ENCODE measurements at regions not wholly inside any gene's neighbourhood (a gene's known extent, or its start where the extent isn't known, plus 50 kb on each side); places are given as distances from the start of the nearest gene placed in this dataset.

DNA sequence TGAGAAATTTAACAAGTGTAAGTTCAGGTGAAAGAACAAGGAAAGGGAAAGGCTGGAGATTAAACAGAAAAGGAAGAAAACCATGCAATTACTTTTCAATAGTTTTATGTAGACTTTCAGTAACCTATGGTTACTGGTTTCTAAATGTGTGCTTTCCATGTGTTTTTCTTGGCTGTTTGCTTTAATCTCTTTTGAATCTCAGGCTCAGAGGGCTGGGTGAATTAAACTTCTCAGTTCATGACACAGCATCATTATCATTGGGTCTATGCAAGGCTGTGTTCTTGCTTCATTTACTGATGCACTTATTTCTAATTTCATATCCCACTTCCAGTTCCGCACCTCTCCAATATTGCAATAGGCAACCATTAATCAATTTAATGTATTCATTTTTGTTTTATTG, 266.5 kb upstream of the UGT8 start (continued):
- TF ChIP-seq CHD7 (IDR thresholded peaks at IDR 0.05; ENCODE audit: insufficient replicate concordance, low read length) (no peak), GTF2F1 (IDR thresholded peaks at IDR 0.05; ENCODE audit: borderline replicate concordance, low read depth, low read length) (no peak), RBBP5 (IDR thresholded peaks at IDR 0.05; ENCODE audit: borderline replicate concordance, low read depth, low read length) (no peak), ATF2 (IDR thresholded peaks at IDR 0.05; ENCODE audit: low read length) (no peak)

Measured in H1 (cell line).